ENCODE measurements at regions not wholly inside any gene's neighbourhood (a gene's known extent, or its start where the extent isn't known, plus 50 kb on each side); places are given as distances from the start of the nearest gene placed in this dataset.
"Not testable (repeated sequence)": the region's sequence is repeated elsewhere in the genome, so short reads cannot be mapped to it uniquely, and the experiment has no call there.

DNA sequence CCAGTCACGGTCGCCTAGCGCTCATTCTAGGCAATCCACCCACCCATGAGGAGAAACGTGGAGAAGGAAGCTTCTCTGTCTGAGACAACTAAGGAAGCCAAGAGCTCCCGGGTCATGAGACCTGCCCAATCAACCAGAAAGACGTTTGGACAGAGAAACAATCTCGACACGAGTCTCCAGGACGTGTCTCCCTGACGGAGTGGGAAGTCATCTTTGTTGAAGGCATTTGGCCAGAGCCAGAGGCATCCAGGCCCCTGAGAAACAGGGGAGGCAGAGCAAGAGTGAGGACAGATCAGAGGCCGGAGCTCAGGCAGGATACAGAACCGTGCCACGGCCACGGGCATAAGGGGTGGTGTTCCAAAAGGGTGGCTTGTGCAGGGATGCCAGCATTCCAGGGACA, 479.0 kb downstream of the SPATA31A7 start:
- Histone ChIP-seq H3K27ac (replicated peaks) (no peak overlapping the region), H3K27me3 (ENCODE audit: insufficient read depth, poor library complexity, severe bottlenecking) (no peaks in the 10 kb centered on the region), H3K4me3 (replicated peaks; ENCODE audit: insufficient read depth, low read length) (no peak overlapping the region)
- DNase-seq (ENCODE audit: low read depth in 1 of 2, low spot score in 1 of 2), result no peak
- TF ChIP-seq, protein P1, sequence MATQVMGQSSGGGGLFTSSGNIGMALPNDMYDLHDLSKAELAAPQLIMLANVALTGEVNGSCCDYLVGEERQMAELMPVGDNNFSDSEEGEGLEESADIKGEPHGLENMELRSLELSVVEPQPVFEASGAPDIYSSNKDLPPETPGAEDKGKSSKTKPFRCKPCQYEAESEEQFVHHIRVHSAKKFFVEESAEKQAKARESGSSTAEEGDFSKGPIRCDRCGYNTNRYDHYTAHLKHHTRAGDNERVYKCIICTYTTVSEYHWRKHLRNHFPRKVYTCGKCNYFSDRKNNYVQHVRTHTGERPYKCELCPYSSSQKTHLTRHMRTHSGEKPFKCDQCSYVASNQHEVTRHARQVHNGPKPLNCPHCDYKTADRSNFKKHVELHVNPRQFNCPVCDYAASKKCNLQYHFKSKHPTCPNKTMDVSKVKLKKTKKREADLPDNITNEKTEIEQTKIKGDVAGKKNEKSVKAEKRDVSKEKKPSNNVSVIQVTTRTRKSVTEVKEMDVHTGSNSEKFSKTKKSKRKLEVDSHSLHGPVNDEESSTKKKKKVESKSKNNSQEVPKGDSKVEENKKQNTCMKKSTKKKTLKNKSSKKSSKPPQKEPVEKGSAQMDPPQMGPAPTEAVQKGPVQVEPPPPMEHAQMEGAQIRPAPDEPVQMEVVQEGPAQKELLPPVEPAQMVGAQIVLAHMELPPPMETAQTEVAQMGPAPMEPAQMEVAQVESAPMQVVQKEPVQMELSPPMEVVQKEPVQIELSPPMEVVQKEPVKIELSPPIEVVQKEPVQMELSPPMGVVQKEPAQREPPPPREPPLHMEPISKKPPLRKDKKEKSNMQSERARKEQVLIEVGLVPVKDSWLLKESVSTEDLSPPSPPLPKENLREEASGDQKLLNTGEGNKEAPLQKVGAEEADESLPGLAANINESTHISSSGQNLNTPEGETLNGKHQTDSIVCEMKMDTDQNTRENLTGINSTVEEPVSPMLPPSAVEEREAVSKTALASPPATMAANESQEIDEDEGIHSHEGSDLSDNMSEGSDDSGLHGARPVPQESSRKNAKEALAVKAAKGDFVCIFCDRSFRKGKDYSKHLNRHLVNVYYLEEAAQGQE (IDR thresholded peaks at IDR 0.05; ENCODE audit: insufficient replicate concordance, low read depth), result no peak
- TF ChIP-seq POLR2AphosphoS5 (IDR thresholded peaks at IDR 0.05; ENCODE audit: low read depth) (no peak), GABPA (IDR thresholded peaks at IDR 0.05; ENCODE audit: low read depth) (no peak), SPI1 (IDR thresholded peaks at IDR 0.05; ENCODE audit: borderline replicate concordance, low read depth) (no peak)
- TF ChIP-seq, protein P2, sequence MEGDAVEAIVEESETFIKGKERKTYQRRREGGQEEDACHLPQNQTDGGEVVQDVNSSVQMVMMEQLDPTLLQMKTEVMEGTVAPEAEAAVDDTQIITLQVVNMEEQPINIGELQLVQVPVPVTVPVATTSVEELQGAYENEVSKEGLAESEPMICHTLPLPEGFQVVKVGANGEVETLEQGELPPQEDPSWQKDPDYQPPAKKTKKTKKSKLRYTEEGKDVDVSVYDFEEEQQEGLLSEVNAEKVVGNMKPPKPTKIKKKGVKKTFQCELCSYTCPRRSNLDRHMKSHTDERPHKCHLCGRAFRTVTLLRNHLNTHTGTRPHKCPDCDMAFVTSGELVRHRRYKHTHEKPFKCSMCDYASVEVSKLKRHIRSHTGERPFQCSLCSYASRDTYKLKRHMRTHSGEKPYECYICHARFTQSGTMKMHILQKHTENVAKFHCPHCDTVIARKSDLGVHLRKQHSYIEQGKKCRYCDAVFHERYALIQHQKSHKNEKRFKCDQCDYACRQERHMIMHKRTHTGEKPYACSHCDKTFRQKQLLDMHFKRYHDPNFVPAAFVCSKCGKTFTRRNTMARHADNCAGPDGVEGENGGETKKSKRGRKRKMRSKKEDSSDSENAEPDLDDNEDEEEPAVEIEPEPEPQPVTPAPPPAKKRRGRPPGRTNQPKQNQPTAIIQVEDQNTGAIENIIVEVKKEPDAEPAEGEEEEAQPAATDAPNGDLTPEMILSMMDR (IDR thresholded peaks at IDR 0.05; ENCODE audit: insufficient read depth, low read length), result no peak

DNA sequence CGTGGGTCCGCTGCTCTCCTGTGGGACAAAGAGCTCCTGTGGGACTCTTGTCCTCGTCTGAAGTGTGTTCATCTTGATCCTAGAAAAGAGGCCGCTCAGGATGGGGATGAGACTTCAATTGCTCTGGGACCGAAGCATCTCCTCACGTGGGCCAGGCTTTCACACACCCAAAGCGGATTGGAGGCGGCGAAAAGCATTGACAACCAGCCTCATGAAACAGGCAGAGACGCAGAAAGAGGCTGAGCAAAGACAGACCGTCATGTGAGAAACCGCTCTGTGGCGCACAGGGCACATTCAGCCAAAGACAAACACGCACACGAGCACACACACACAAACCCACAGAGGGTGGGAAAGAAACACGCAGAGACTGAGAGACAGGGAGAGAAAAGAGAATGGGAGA, 479.5 kb downstream of the SPATA31A7 start:
- DNase-seq (ENCODE audit: low read depth in 1 of 2, low spot score in 1 of 2), result no peak
- H3K4me3 ChIP-seq (replicated peaks; ENCODE audit: insufficient read depth, low read length), result no peak overlapping the region
- no peaks in the 10 kb centered on the region for H3K27me3 ChIP-seq (ENCODE audit: insufficient read depth, poor library complexity, severe bottlenecking)
- no peak overlapping the region for H3K27ac ChIP-seq (replicated peaks)
- TF ChIP-seq GABPA (IDR thresholded peaks at IDR 0.05; ENCODE audit: low read depth) (no peak), SPI1 (IDR thresholded peaks at IDR 0.05; ENCODE audit: borderline replicate concordance, low read depth) (no peak), POLR2AphosphoS5 (IDR thresholded peaks at IDR 0.05; ENCODE audit: low read depth) (no peak)
- TF ChIP-seq, protein P2 (IDR thresholded peaks at IDR 0.05; ENCODE audit: insufficient read depth, low read length), result no peak
- TF ChIP-seq, protein P1 (IDR thresholded peaks at IDR 0.05; ENCODE audit: insufficient replicate concordance, low read depth), result no peak

DNA sequence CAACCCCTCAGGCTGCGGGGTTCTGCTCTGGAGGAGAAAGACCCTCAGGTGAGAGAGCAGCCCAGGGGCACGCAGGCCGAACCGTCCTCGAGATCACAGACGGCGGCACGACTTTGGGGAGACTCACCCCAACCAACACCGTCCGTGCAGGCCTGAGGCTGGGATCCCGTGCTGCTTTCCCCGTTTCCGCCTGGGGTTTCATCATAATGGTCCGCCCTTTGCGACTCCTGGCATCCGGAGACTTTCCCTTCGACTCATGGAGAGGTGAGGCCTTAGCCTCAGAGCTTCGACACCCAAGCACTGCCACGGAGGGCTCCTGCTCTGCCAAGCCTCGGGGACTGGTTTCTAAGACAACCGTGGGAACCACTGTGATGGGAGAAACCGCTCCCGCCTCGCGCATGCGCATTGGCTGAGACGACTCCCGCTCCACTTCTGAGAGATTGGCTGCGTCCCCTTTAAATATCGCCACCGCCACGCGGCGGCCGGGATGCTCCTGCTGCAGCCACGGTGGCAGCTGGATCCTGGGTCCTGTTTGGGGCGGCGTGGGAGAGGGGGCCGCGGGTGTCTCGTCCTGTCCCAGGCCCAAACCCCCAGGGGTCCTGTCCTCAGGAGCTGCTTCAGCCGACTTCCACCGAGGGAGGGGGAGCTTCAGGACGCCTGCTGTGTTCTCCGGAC, 480.1 kb downstream of the SPATA31A7 start:
- not testable (repeated sequence) for H3K27ac ChIP-seq (replicated peaks); H3K27me3 ChIP-seq (ENCODE audit: insufficient read depth, poor library complexity, severe bottlenecking); DNase-seq (ENCODE audit: low read depth in 1 of 2, low spot score in 1 of 2); H3K4me3 ChIP-seq (replicated peaks; ENCODE audit: insufficient read depth, low read length)

DNA sequence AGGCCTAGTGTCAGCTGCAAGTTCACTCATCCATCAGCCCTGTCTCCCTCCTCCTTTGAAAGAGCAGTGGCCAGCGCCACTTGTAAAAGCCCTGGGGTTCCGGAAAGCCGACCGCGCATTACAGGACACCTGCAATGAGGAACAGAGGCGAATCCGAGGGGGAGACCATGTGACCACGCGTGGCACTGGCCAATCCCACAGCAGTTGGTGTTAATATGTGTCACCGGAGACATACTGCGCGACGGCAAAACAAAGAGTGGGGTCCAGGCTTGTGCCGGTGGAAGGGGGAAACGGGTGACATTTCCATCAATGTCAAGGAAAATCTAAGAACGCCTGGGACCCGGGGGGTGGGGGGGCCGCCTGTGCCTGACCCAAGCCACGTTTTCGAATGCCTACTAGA, 480.8 kb downstream of the SPATA31A7 start:
- DNase-seq (ENCODE audit: low read depth in 1 of 2, low spot score in 1 of 2), result no peak
- Histone ChIP-seq H3K27me3 (ENCODE audit: insufficient read depth, poor library complexity, severe bottlenecking) (no peaks in the 10 kb centered on the region), H3K4me3 (replicated peaks; ENCODE audit: insufficient read depth, low read length) (no peak overlapping the region), H3K27ac (replicated peaks) (no peak overlapping the region)
- TF ChIP-seq SPI1 (IDR thresholded peaks at IDR 0.05; ENCODE audit: borderline replicate concordance, low read depth), result no peak
- no peak for TF ChIP-seq GABPA (IDR thresholded peaks at IDR 0.05; ENCODE audit: low read depth)
